ENCODE measurements at regions not wholly inside any gene's neighbourhood (a gene's known extent, or its start where the extent isn't known, plus 50 kb on each side); places are given as distances from the start of the nearest gene placed in this dataset.

GRCh38 chr12:105613887-105614286, 283.4 kb downstream of the C12orf75 start:
- TF ChIP-seq POLR2A (IDR thresholded peaks at IDR 0.05; ENCODE audit: low read depth) (no peak), POLR2AphosphoS5 (IDR thresholded peaks at IDR 0.05) (no peak)

All from esophagus muscularis mucosa (tissue), 2 donors.